ENCODE measurements at regions not wholly inside any gene's neighbourhood (a gene's known extent, or its start where the extent isn't known, plus 50 kb on each side); places are given as distances from the start of the nearest gene placed in this dataset.
"Not testable (repeated sequence)": the region's sequence is repeated elsewhere in the genome, so short reads cannot be mapped to it uniquely, and the experiment has no call there.

GRCh38 chr10:63987212-63987611, 466.0 kb downstream of the REEP3 start:
- intact Hi-C loops (cut with micrococcal nuclease) = no loop called here

- intact Hi-C loops (cut with micrococcal nuclease) = no loop called here
Observed at GRCh38 chr10:63994371-63994770, 473.2 kb downstream of the REEP3 start.

- intact Hi-C loops (cut with micrococcal nuclease) = no loop called here
Observed at GRCh38 chr10:64007157-64007556, 486.0 kb downstream of the REEP3 start.

- intact Hi-C loops (cut with micrococcal nuclease) = no loop called here
Observed at GRCh38 chr10:64010711-64011110, 489.5 kb downstream of the REEP3 start.

GRCh38 chr10:64011912-64012714, 490.9 kb downstream of the REEP3 start:
- intact Hi-C loops (cut with micrococcal nuclease) = no loop called here

- intact Hi-C loops (cut with micrococcal nuclease) = no loop called here
Observed at GRCh38 chr10:64014281-64014680, 493.1 kb downstream of the REEP3 start.

- intact Hi-C loops (cut with micrococcal nuclease) = no loop called here
Observed at GRCh38 chr10:64023926-64024470, 502.8 kb downstream of the REEP3 start.

- intact Hi-C loops (cut with micrococcal nuclease) = no loop called here
Observed at GRCh38 chr10:64033711-64034110, 512.5 kb downstream of the REEP3 start.

GRCh38 chr10:64036321-64036930, 515.2 kb downstream of the REEP3 start:
- intact Hi-C loops (cut with micrococcal nuclease) = no loop called here

GRCh38 chr10:64037071-64037661, 516.0 kb downstream of the REEP3 start:
- intact Hi-C loops (cut with micrococcal nuclease) = no loop called here

GRCh38 chr10:64038107-64038506, 516.9 kb downstream of the REEP3 start:
- intact Hi-C loops (cut with micrococcal nuclease) = no loop called here

GRCh38 chr10:64039198-64039597, 518.0 kb downstream of the REEP3 start:
- intact Hi-C loops (cut with micrococcal nuclease) = no loop called here

GRCh38 chr10:64040781-64041180, 519.6 kb downstream of the REEP3 start:
- intact Hi-C loops (cut with micrococcal nuclease) = no loop called here

- intact Hi-C loops (cut with micrococcal nuclease) = no loop called here
Observed at GRCh38 chr10:64041185-64041988, 520.2 kb downstream of the REEP3 start.

- intact Hi-C loops (cut with micrococcal nuclease) = no loop called here
Observed at GRCh38 chr10:64041989-64042490, 520.8 kb downstream of the REEP3 start.

- intact Hi-C loops (cut with micrococcal nuclease) = no loop called here
Observed at GRCh38 chr10:64044098-64044497, 522.9 kb downstream of the REEP3 start.

GRCh38 chr10:64044957-64045632, 523.9 kb downstream of the REEP3 start:
- intact Hi-C loops (cut with micrococcal nuclease) = not testable (repeated sequence)

GRCh38 chr10:64054392-64054791, 533.2 kb downstream of the REEP3 start:
- intact Hi-C loops (cut with micrococcal nuclease) = no loop called here

- intact Hi-C loops (cut with micrococcal nuclease) = no loop called here
Observed at GRCh38 chr10:64059884-64060283, 538.7 kb downstream of the REEP3 start.

GRCh38 chr10:64060389-64060788, 539.2 kb downstream of the REEP3 start:
- intact Hi-C loops (cut with micrococcal nuclease) = no loop called here

GRCh38 chr10:64062793-64063192, 541.6 kb downstream of the REEP3 start:
- intact Hi-C loops (cut with micrococcal nuclease) = no loop called here
